ENCODE measurements at regions not wholly inside any gene's neighbourhood (a gene's known extent, or its start where the extent isn't known, plus 50 kb on each side); places are given as distances from the start of the nearest gene placed in this dataset.

- ATAC-seq: no peak
Measured at GRCh38 chr2:49335546-49335945, 181.2 kb upstream of the FSHR start.

GRCh38 chr2:49332415-49332814 is 178.1 kb upstream of the FSHR start:
- no peaks in the 10 kb centered on the region for H3K36me3 Mint-ChIP-seq
- H3K27ac Mint-ChIP-seq: no peak overlapping the region
- H3K36me3 ChIP-seq (ENCODE audit: control insufficient read depth, insufficient read depth, low read length): no peaks in the 10 kb centered on the region
- H3K9me3 Mint-ChIP-seq: peaks cover 4 to 6% of the 10 kb centered on the region in 2 donors
- WGBS (ENCODE audit: insufficient coverage): 100% methylated on average over 1 of the region's 1 CpG
- H3K4me3 ChIP-seq (ENCODE audit: low read length): no peak overlapping the region
- TF ChIP-seq, protein P1, sequence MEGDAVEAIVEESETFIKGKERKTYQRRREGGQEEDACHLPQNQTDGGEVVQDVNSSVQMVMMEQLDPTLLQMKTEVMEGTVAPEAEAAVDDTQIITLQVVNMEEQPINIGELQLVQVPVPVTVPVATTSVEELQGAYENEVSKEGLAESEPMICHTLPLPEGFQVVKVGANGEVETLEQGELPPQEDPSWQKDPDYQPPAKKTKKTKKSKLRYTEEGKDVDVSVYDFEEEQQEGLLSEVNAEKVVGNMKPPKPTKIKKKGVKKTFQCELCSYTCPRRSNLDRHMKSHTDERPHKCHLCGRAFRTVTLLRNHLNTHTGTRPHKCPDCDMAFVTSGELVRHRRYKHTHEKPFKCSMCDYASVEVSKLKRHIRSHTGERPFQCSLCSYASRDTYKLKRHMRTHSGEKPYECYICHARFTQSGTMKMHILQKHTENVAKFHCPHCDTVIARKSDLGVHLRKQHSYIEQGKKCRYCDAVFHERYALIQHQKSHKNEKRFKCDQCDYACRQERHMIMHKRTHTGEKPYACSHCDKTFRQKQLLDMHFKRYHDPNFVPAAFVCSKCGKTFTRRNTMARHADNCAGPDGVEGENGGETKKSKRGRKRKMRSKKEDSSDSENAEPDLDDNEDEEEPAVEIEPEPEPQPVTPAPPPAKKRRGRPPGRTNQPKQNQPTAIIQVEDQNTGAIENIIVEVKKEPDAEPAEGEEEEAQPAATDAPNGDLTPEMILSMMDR (IDR thresholded peaks at IDR 0.05): no peak
- intact Hi-C loops (cut with micrococcal nuclease): no loop called here
- no peaks in the 10 kb centered on the region for H3K4me1 ChIP-seq (ENCODE audit: control insufficient read depth, insufficient read depth, low read length)
- ATAC-seq: no peak
- no peaks in the 10 kb centered on the region for H3K27me3 ChIP-seq (ENCODE audit: control insufficient read depth, insufficient read depth, low read length)
- DNase-seq: no peak
- no peaks in the 10 kb centered on the region for H3K27me3 Mint-ChIP-seq (ENCODE audit: low read depth in 2 of 2)
- H3K27ac ChIP-seq (ENCODE audit: low read length): no peak overlapping the region
- H3K9me3 ChIP-seq (ENCODE audit: control insufficient read depth, insufficient read depth, low read length): no peaks in the 10 kb centered on the region
- no peak overlapping the region for H3K4me3 Mint-ChIP-seq
- H3K4me1 Mint-ChIP-seq: no peaks in the 10 kb centered on the region

More at GRCh38 chr2:49335546-49335945, 181.2 kb upstream of the FSHR start:
- intact Hi-C loops (cut with micrococcal nuclease): no loop called here
- Mint-ChIP-seq H3K9me3 (peaks cover 2 to 6% of the 10 kb centered on the region in 2 donors), H3K27me3 (ENCODE audit: low read depth in 2 of 2) (no peaks in the 10 kb centered on the region), H3K4me1 (no peaks in the 10 kb centered on the region), H3K36me3 (no peaks in the 10 kb centered on the region), H3K4me3 (no peak overlapping the region), H3K27ac (no peak overlapping the region)
- Histone ChIP-seq H3K4me3 (ENCODE audit: low read length) (no peak overlapping the region), H3K9me3 (ENCODE audit: control insufficient read depth, insufficient read depth, low read length) (no peaks in the 10 kb centered on the region), H3K27me3 (ENCODE audit: control insufficient read depth, insufficient read depth, low read length) (no peaks in the 10 kb centered on the region), H3K4me1 (ENCODE audit: control insufficient read depth, insufficient read depth, low read length) (no peaks in the 10 kb centered on the region), H3K36me3 (ENCODE audit: control insufficient read depth, insufficient read depth, low read length) (no peaks in the 10 kb centered on the region), H3K27ac (ENCODE audit: low read length) (no peak overlapping the region)
- DNase-seq: no peak
- TF ChIP-seq, protein P1 (IDR thresholded peaks at IDR 0.05): no peak
- WGBS (ENCODE audit: insufficient coverage): 70% methylated on average over 4 of the region's 5 CpGs

GRCh38 chr2:49318531-49318930 is 164.2 kb upstream of the FSHR start:
- Mint-ChIP-seq H3K4me3 (no peak overlapping the region), H3K9me3 (peaks cover 0 to 16% of the 10 kb centered on the region in 2 donors), H3K36me3 (no peaks in the 10 kb centered on the region), H3K4me1 (no peaks in the 10 kb centered on the region), H3K27me3 (ENCODE audit: low read depth in 2 of 2) (no peaks in the 10 kb centered on the region), H3K27ac (no peak overlapping the region)
- WGBS (ENCODE audit: insufficient coverage): no CpG with 5 or more reads among the region's 1 CpG
- ATAC-seq (no peak), DNase-seq (no peak)
- intact Hi-C loops (cut with micrococcal nuclease): no loop called here
- Histone ChIP-seq H3K4me1 (ENCODE audit: control insufficient read depth, insufficient read depth, low read length) (no peaks in the 10 kb centered on the region), H3K9me3 (ENCODE audit: control insufficient read depth, insufficient read depth, low read length) (peaks cover 2% of the 10 kb centered on the region), H3K4me3 (ENCODE audit: low read length) (no peak overlapping the region), H3K36me3 (ENCODE audit: control insufficient read depth, insufficient read depth, low read length) (no peaks in the 10 kb centered on the region), H3K27ac (ENCODE audit: low read length) (no peak overlapping the region), H3K27me3 (ENCODE audit: control insufficient read depth, insufficient read depth, low read length) (no peaks in the 10 kb centered on the region)
- TF ChIP-seq, protein P1 (IDR thresholded peaks at IDR 0.05): no peak

DNA sequence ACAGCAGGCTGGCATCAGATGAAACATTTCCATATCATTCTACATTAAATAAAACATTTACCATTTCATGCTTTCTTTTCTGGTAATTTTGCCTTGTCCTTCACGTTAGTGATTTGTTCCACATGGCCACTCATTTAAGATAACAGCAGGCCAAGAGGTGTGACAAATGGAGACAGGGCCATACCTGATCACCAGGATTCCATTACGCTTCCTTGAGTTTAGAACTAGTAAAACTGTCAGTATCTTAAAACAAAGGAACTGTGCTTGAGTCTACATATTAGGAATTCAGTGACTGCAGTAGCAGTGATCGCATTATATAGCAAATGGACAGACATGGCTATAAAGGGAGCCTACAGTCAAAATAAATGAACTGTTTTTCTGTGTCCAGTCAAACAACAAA is 155.1 kb upstream of the FSHR start:
- Mint-ChIP-seq H3K4me3 (no peak overlapping the region), H3K36me3 (no peaks in the 10 kb centered on the region), H3K9me3 (peaks cover 10 to 19% of the 10 kb centered on the region in 2 donors), H3K27ac (no peak overlapping the region), H3K4me1 (no peaks in the 10 kb centered on the region), H3K27me3 (ENCODE audit: low read depth in 2 of 2) (no peaks in the 10 kb centered on the region)
- no peaks in the 10 kb centered on the region for H3K36me3 ChIP-seq (ENCODE audit: control insufficient read depth, insufficient read depth, low read length)
- H3K4me3 ChIP-seq (ENCODE audit: low read length): no peak overlapping the region
- WGBS (ENCODE audit: insufficient coverage): 71% methylated on average over 3 of the region's 3 CpGs
- H3K27me3 ChIP-seq (ENCODE audit: control insufficient read depth, insufficient read depth, low read length): no peaks in the 10 kb centered on the region
- no peaks in the 10 kb centered on the region for H3K4me1 ChIP-seq (ENCODE audit: control insufficient read depth, insufficient read depth, low read length)
- ATAC-seq (no peak), DNase-seq (no peak)
- TF ChIP-seq, protein P1 (IDR thresholded peaks at IDR 0.05): no peak
- H3K9me3 ChIP-seq (ENCODE audit: control insufficient read depth, insufficient read depth, low read length): no peaks in the 10 kb centered on the region
- intact Hi-C loops (cut with micrococcal nuclease): no loop called here
- H3K27ac ChIP-seq (ENCODE audit: low read length): no peak overlapping the region

Data from natural killer cell (primary cell).